H1 (cell line): ENCODE measurements at regions not wholly inside any gene's neighbourhood (a gene's known extent, or its start where the extent isn't known, plus 50 kb on each side); places are given as distances from the start of the nearest gene placed in this dataset.

Experiments used
- CTCF ChIA-PET: fragments of 300-600 bp; sonication (Branson Sonifier 250); formaldehyde crosslinking; loops from one replicate; lab custom pipeline; 2021; ENCODE audit not compliant: partially characterized antibody; lab: Charles Lee
- POLR2A ChIA-PET: fragments of 300-600 bp; sonication (Branson Sonifier 250); formaldehyde crosslinking; loops from one replicate; lab custom pipeline; 2021; ENCODE audit warnings: inconsistent platforms; ENCODE audit not compliant: partially characterized antibody; lab: Charles Lee
- DNase-seq, 2 experiments: peaks; one replicate each; pipeline versions ENCODE4 v3.0.0 to v3.0.0-alpha.2; 2010 to 2022; ENCODE audit warnings: low spot score in 2 of 2, low read depth in 1 of 2, mixed read lengths in 1 of 2
- FAIRE-seq: peaks from 2 replicates; lab custom pipeline; 2011; peaks lifted over from hg19 to GRCh38; lab: Jason Lieb, UNC
- H2AFZ ChIP-seq: 2 replicates; pipeline ENCODE4 v1.8.1; 2012; ENCODE audit warnings: low read length, inconsistent platforms
- H2AK5ac ChIP-seq: 2 replicates; pipeline ENCODE4 v1.6.1; 2013; ENCODE audit warnings: low read depth, low read length
- H2BK120ac ChIP-seq: replicated peaks from 2 replicates; pipeline ENCODE3; 2013; ENCODE audit warnings: low read depth, low read length, inconsistent platforms
- H2BK12ac ChIP-seq: 2 replicates; pipeline ENCODE4 v1.6.1; 2013; ENCODE audit warnings: low read depth, low read length
- H2BK15ac ChIP-seq: 2 replicates; pipeline ENCODE4 v1.6.1; 2013; ENCODE audit warnings: low read length
- H2BK20ac ChIP-seq: 2 replicates; pipeline ENCODE4 v1.6.1; 2013; ENCODE audit warnings: low read length
- H2BK5ac ChIP-seq: 2 replicates; pipeline ENCODE4 v1.6.1; 2013; ENCODE audit warnings: low read depth, low read length
- H3K14ac ChIP-seq: 2 replicates; pipeline ENCODE4 v1.6.1; 2013; ENCODE audit warnings: inconsistent platforms; ENCODE audit not compliant: insufficient read length
- H3K18ac ChIP-seq: 2 replicates; pipeline ENCODE4 v1.6.1; 2013; ENCODE audit warnings: low read length; ENCODE audit errors: extremely low read depth
- H3K23ac ChIP-seq: 2 replicates; pipeline ENCODE4 v1.6.1; 2013; ENCODE audit warnings: inconsistent platforms; ENCODE audit not compliant: insufficient read length
- H3K23me2 ChIP-seq: 2 replicates; pipeline ENCODE4 v1.6.1; 2013; ENCODE audit warnings: low read depth, low read length
- H3K27ac ChIP-seq: 2 replicates; pipeline ENCODE4 v1.6.1; 2011; ENCODE audit warnings: low read depth, low read length, inconsistent platforms
- H3K27me3 ChIP-seq, 4 experiments: replicated peaks in 1 of 4; 1 replicate in 1 of 4; 2 replicates in 3 of 4; pipeline versions ENCODE4 v1.6.1 to v1.8.1; 2011 to 2013; ENCODE audit warnings: low read length in 3 of 4, mild to moderate bottlenecking in 3 of 4, inconsistent platforms in 2 of 4, mixed read lengths in 2 of 4, moderate library complexity in 1 of 4; ENCODE audit not compliant: control insufficient read depth in 3 of 4, insufficient read depth in 3 of 4; ENCODE audit errors: extremely low read depth in 1 of 4
- H3K36me3 ChIP-seq, 4 experiments: 2 replicates each; pipeline versions ENCODE4 v1.6.1 to v1.8.1; 2011 to 2013; ENCODE audit warnings: mild to moderate bottlenecking in 4 of 4, low read length in 3 of 4, moderate library complexity in 2 of 4, control low read depth in 1 of 4, inconsistent platforms in 1 of 4; ENCODE audit not compliant: insufficient read depth in 4 of 4, control insufficient read depth in 2 of 4
- H3K4ac ChIP-seq: replicated peaks from 2 replicates; pipeline ENCODE3; 2013; ENCODE audit warnings: low read length, low read depth, mixed read lengths, inconsistent platforms; ENCODE audit not compliant: insufficient read length
- H3K4me1 ChIP-seq, 4 experiments: replicated peaks in 1 of 4; 1 replicate in 1 of 4; 2 replicates in 3 of 4; pipeline versions ENCODE4 v1.6.1 to v1.8.1; 2011 to 2013; ENCODE audit warnings: low read length in 3 of 4, inconsistent platforms in 2 of 4, mixed read lengths in 1 of 4; ENCODE audit not compliant: insufficient read depth in 4 of 4, control insufficient read depth in 3 of 4
- H3K4me2 ChIP-seq, 2 experiments: 2 replicates each; pipeline versions ENCODE4 v1.6.1 to v1.8.1; 2011 to 2013; ENCODE audit warnings: low read depth in 2 of 2, low read length in 2 of 2, control low read depth in 1 of 2, inconsistent platforms in 1 of 2, mild to moderate bottlenecking in 1 of 2; ENCODE audit not compliant: insufficient read depth in 1 of 2
- H3K4me3 ChIP-seq, 4 experiments: fragments of 200-600, 300-600 bp in 1 of 4; sonication (generic), shearing (Covaris generic), sonication (Bioruptor Twin) in 1 of 4; 2 replicates each; pipeline versions ENCODE4 v1.5.1 to v1.8.1; 2011 to 2016; ENCODE audit warnings: low read length in 4 of 4, low read depth in 3 of 4, control low read depth in 2 of 4, inconsistent platforms in 2 of 4, mild to moderate bottlenecking in 2 of 4, mixed read lengths in 1 of 4, moderate library complexity in 1 of 4; ENCODE audit not compliant: insufficient read depth in 2 of 4; ENCODE audit errors: extremely low read depth in 1 of 4
- H3K56ac ChIP-seq: replicated peaks from 2 replicates; pipeline ENCODE3; 2013; ENCODE audit warnings: low read depth, mild to moderate bottlenecking, mixed read lengths, low read length, inconsistent platforms; ENCODE audit not compliant: insufficient read length
- H3K79me1 ChIP-seq: 2 replicates; pipeline ENCODE4 v1.6.1; 2013; ENCODE audit warnings: low read depth, low read length, control low read depth
- H3K79me2 ChIP-seq, 2 experiments: 2 replicates each; pipeline versions ENCODE4 v1.6.1 to v1.8.1; 2012 to 2013; ENCODE audit warnings: low read length in 2 of 2, mild to moderate bottlenecking in 2 of 2, inconsistent platforms in 1 of 2; ENCODE audit not compliant: insufficient read depth in 2 of 2, control insufficient read depth in 1 of 2
- H3K9ac ChIP-seq, 4 experiments: replicated peaks in 1 of 4; 1 replicate in 1 of 4; 2 replicates in 3 of 4; pipeline versions ENCODE4 v1.6.1 to v1.8.1; 2011 to 2013; ENCODE audit warnings: low read depth in 3 of 4, low read length in 3 of 4, control low read depth in 2 of 4, mild to moderate bottlenecking in 2 of 4, moderate library complexity in 2 of 4, inconsistent platforms in 1 of 4; ENCODE audit errors: extremely low read depth in 1 of 4
- H3K9me3 ChIP-seq, 2 experiments: 2 replicates each; pipeline versions ENCODE4 v1.6.1 to v1.8.1; 2012 to 2013; ENCODE audit warnings: mild to moderate bottlenecking in 2 of 2, moderate library complexity in 2 of 2, control low read depth in 1 of 2, inconsistent platforms in 1 of 2, low read depth in 1 of 2, low read length in 1 of 2, mixed read lengths in 1 of 2; ENCODE audit not compliant: insufficient read depth in 2 of 2
- H4K20me1 ChIP-seq, 2 experiments: replicated peaks in 1 of 2; 2 replicates each; pipeline versions ENCODE3 to v1.8.1; 2011 to 2013; ENCODE audit warnings: inconsistent platforms in 2 of 2, low read length in 2 of 2, mild to moderate bottlenecking in 1 of 2; ENCODE audit not compliant: insufficient read depth in 2 of 2, control insufficient read depth in 1 of 2
- H4K5ac ChIP-seq: 2 replicates; pipeline ENCODE4 v1.6.1; 2013; ENCODE audit warnings: low read length, low read depth, mixed read lengths, inconsistent platforms; ENCODE audit not compliant: insufficient read length
- H4K8ac ChIP-seq: 2 replicates; pipeline ENCODE4 v1.8.0; 2013; ENCODE audit warnings: mild to moderate bottlenecking, moderate library complexity, low read length, inconsistent platforms; ENCODE audit not compliant: insufficient read depth; ENCODE audit errors: extremely low read depth
- H4K91ac ChIP-seq: replicated peaks from 2 replicates; pipeline ENCODE3; 2013; ENCODE audit warnings: low read length, mixed read lengths, inconsistent platforms; ENCODE audit not compliant: insufficient read length
- CBX5 ChIP-seq: fragments of 300-800, 300-1000 bp; sonication (generic); IDR thresholded peaks from 2 replicates; pipeline ENCODE4 v1.7.1; 2016; ENCODE audit warnings: antibody characterized with exemption, low read length, low read depth
- EP300 ChIP-seq, 2 experiments: IDR thresholded peaks; 1 replicate in 1 of 2; 2 replicates in 1 of 2; pipeline ENCODE4 v1.6.1; 2011 to 2012; ENCODE audit warnings: low read depth in 2 of 2, low read length in 2 of 2, mild to moderate bottlenecking in 2 of 2, borderline replicate concordance in 1 of 2, inconsistent platforms in 1 of 2, moderate library complexity in 1 of 2
- KDM4A ChIP-seq: IDR thresholded peaks from one replicate; pipeline ENCODE4 v1.7.1; 2012; ENCODE audit warnings: low read depth, mild to moderate bottlenecking, moderate library complexity, low read length, inconsistent platforms; ENCODE audit not compliant: severe bottlenecking
- ZNF274 ChIP-seq: IDR thresholded peaks from 2 replicates; pipeline ENCODE4 v1.7.0; 2012; ENCODE audit warnings: low read length, borderline replicate concordance; ENCODE audit errors: extremely low read depth
- WGBS, 2 experiments: shearing (Covaris generic) in 1 of 2; methylation state at CpG; one replicate each; pipeline versions ENCODE4 v1.1.6 to v1.1.7; 2013 to 2015; ENCODE audit warnings: low lambda C conversion rate in 2 of 2, mixed read lengths in 2 of 2, inconsistent platforms in 1 of 2, low coverage in 1 of 2, missing lambda C conversion rate in 1 of 2; ENCODE audit not compliant: insufficient replicate concordance in 2 of 2, insufficient coverage in 1 of 2, insufficient read length in 1 of 2; ENCODE audit errors: extremely low coverage in 1 of 2, missing lambda C conversion rate in 1 of 2; 5-methylcytosine and 5-hydroxymethylcytosine counted together
- TF ChIP-seq, protein P1 (sequence below): IDR thresholded peaks from 2 replicates; pipeline ENCODE4 v1.6.1; 2012; ENCODE audit warnings: inconsistent platforms

DNA sequence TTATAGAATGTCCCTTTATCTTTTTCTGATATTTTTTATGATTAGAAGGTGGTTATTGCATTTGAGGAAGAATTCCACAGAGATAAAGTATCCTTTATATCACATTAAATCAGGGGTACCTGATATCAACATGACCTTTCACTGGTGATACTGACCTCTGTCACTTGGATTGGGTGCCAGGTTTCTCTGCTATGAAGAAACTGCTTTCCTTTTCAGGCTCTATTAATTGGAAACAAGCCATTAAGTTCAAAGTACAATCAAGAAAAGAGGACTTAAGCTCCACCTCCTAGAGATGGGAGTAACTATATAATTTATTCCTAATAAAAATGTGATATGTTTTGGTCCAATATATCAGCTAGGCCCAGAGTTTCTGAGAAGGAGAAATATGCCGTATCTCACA, 514.6 kb upstream of the TYRP1 start:
- Histone ChIP-seq H3K9ac (no peak overlapping the region), H3K27me3 (no peaks in the 10 kb centered on the region), H3K79me1 (no peaks in the 10 kb centered on the region), H3K23me2 (no peaks in the 10 kb centered on the region), H4K5ac (no peak overlapping the region), H3K36me3 (no peaks in the 10 kb centered on the region), H2BK15ac (no peak overlapping the region), H3K4ac (no peak overlapping the region), H3K4me3 (no peak overlapping the region), H2BK5ac (no peak overlapping the region), H2AK5ac (no peak overlapping the region), H2BK12ac (no peak overlapping the region), H4K8ac (no peak overlapping the region), H3K27ac (no peak overlapping the region), H3K18ac (no peak overlapping the region), H2AFZ (no peak overlapping the region), H2BK120ac (no peak overlapping the region), H3K4me2 (no peak overlapping the region), H4K20me1 (no peaks in the 10 kb centered on the region), H3K79me2 (no peaks in the 10 kb centered on the region), H3K56ac (no peak overlapping the region), H3K14ac (no peak overlapping the region), H3K4me1 (no peaks in the 10 kb centered on the region), H3K9me3 (no peaks in the 10 kb centered on the region), H3K23ac (no peak overlapping the region), H4K91ac (no peak overlapping the region), H2BK20ac (no peak overlapping the region)
- ChIA-PET POLR2A (no interaction called here), CTCF (interaction anchor here (1.1 kb wide), 1 partner anchor 117 kb away, joined by 3 read pairs; no protein-coding TSS in a partner anchor)
- no peak for DNase-seq
- TF ChIP-seq CBX5 (no peak), EP300 (IDR thresholded peaks at IDR 0.05; ENCODE audit: borderline replicate concordance in 1 of 2, low read depth in 2 of 2, low read length in 2 of 2) (no peak), ZNF274 (no peak), KDM4A (no peak)
- TF ChIP-seq, protein P1, sequence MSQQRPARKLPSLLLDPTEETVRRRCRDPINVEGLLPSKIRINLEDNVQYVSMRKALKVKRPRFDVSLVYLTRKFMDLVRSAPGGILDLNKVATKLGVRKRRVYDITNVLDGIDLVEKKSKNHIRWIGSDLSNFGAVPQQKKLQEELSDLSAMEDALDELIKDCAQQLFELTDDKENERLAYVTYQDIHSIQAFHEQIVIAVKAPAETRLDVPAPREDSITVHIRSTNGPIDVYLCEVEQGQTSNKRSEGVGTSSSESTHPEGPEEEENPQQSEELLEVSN = no peak
- WGBS, 2 experiments = 96% methylated on average over 1 of the region's 1 CpG; no CpG with 5 or more reads in 1 of the 2 experiments
- FAIRE-seq = no peak
